HCT116 (cell line): ENCODE measurements at regions not wholly inside any gene's neighbourhood (a gene's known extent, or its start where the extent isn't known, plus 50 kb on each side); places are given as distances from the start of the nearest gene placed in this dataset.

Experiments used
- RAD21 ChIP-seq: IDR thresholded peaks from 2 replicates; pipeline ENCODE4 v1.6.1; 2012; ENCODE audit warnings: low read depth, mild to moderate bottlenecking
- SIN3A ChIP-seq: IDR thresholded peaks from 2 replicates; pipeline ENCODE4 v1.6.1; 2012; ENCODE audit warnings: low read depth
- TF ChIP-seq, protein P1 (sequence below): IDR thresholded peaks from 2 replicates; pipeline ENCODE4 v1.6.1; 2012; ENCODE audit warnings: low read depth
- TF ChIP-seq, protein P2 (sequence below): IDR thresholded peaks from 2 replicates; pipeline ENCODE4 v1.6.1; 2012

DNA sequence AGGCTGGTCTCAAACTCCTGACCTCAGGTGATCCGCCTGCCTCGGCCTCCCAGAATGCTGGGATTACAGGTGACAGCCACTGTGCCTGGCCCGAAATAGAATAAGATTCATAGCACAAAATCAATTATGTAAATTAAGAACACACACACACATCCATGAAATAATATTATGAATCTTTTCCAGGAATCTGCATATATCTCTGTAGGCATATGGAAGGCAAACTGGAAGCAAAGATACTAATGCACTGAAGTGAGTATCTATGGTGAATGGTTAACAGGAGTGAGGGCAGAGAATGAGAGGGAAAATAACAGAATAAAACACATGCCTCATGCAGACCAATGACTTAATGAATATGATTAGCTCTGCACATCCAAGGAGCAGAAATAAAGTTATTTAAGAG is 61.6 kb upstream of the ATP2B4 start:
- TF ChIP-seq RAD21 (no peak), SIN3A (no peak)
- TF ChIP-seq, protein P1, sequence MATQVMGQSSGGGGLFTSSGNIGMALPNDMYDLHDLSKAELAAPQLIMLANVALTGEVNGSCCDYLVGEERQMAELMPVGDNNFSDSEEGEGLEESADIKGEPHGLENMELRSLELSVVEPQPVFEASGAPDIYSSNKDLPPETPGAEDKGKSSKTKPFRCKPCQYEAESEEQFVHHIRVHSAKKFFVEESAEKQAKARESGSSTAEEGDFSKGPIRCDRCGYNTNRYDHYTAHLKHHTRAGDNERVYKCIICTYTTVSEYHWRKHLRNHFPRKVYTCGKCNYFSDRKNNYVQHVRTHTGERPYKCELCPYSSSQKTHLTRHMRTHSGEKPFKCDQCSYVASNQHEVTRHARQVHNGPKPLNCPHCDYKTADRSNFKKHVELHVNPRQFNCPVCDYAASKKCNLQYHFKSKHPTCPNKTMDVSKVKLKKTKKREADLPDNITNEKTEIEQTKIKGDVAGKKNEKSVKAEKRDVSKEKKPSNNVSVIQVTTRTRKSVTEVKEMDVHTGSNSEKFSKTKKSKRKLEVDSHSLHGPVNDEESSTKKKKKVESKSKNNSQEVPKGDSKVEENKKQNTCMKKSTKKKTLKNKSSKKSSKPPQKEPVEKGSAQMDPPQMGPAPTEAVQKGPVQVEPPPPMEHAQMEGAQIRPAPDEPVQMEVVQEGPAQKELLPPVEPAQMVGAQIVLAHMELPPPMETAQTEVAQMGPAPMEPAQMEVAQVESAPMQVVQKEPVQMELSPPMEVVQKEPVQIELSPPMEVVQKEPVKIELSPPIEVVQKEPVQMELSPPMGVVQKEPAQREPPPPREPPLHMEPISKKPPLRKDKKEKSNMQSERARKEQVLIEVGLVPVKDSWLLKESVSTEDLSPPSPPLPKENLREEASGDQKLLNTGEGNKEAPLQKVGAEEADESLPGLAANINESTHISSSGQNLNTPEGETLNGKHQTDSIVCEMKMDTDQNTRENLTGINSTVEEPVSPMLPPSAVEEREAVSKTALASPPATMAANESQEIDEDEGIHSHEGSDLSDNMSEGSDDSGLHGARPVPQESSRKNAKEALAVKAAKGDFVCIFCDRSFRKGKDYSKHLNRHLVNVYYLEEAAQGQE: no peak
- TF ChIP-seq, protein P2, sequence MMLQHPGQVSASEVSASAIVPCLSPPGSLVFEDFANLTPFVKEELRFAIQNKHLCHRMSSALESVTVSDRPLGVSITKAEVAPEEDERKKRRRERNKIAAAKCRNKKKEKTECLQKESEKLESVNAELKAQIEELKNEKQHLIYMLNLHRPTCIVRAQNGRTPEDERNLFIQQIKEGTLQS: no peak
